KOPT-K1 (cell line): ENCODE measurements at regions not wholly inside any gene's neighbourhood (a gene's known extent, or its start where the extent isn't known, plus 50 kb on each side); places are given as distances from the start of the nearest gene placed in this dataset.

Source experiments
- H3K27ac ChIP-seq: fragments of 200-600 bp; sonication (generic); 2 replicates; pipeline ENCODE4 v1.5.1; 2016; ENCODE audit warnings: antibody characterized with exemption, mild to moderate bottlenecking, low read depth, low read length; ENCODE audit not compliant: poor library complexity, severe bottlenecking
- H3K36me3 ChIP-seq: fragments of 200-600 bp; sonication (generic); 2 replicates; pipeline ENCODE4 v1.5.1; 2017; ENCODE audit warnings: antibody characterized with exemption, mild to moderate bottlenecking, low read length, moderate library complexity; ENCODE audit not compliant: insufficient read depth
- H3K9me3 ChIP-seq: fragments of 200-600 bp; sonication (generic); 2 replicates; pipeline ENCODE4 v1.5.1; 2017; ENCODE audit warnings: antibody characterized with exemption, low read length, mild to moderate bottlenecking; ENCODE audit not compliant: insufficient read depth, poor library complexity, severe bottlenecking

GRCh38 chr19:28492621-28493020 lies 720.3 kb downstream of the UQCRFS1 start:
- Histone ChIP-seq H3K27ac (no peak overlapping the region), H3K9me3 (no peaks in the 10 kb centered on the region), H3K36me3 (no peaks in the 10 kb centered on the region)

- Histone ChIP-seq H3K27ac (no peak overlapping the region), H3K9me3 (no peaks in the 10 kb centered on the region), H3K36me3 (no peaks in the 10 kb centered on the region)
These were observed 720.8 kb downstream of the UQCRFS1 start for GRCh38 chr19:28492201-28492600.

- no peak overlapping the region for H3K27ac ChIP-seq
- no peaks in the 10 kb centered on the region for H3K36me3 ChIP-seq
- no peaks in the 10 kb centered on the region for H3K9me3 ChIP-seq
These were observed 723.2 kb downstream of the UQCRFS1 start for GRCh38 chr19:28489776-28490175.

- Histone ChIP-seq H3K36me3 (no peaks in the 10 kb centered on the region), H3K27ac (no peak overlapping the region)
These were observed 723.8 kb downstream of the UQCRFS1 start for GRCh38 chr19:28489126-28489660.

GRCh38 chr19:28487999-28488398 lies 725.0 kb downstream of the UQCRFS1 start:
- H3K36me3 ChIP-seq = no peaks in the 10 kb centered on the region
- H3K27ac ChIP-seq = no peak overlapping the region
- no peaks in the 10 kb centered on the region for H3K9me3 ChIP-seq

More at GRCh38 chr19:28489126-28489660, 723.8 kb downstream of the UQCRFS1 start:
- H3K9me3 ChIP-seq = no peaks in the 10 kb centered on the region

GRCh38 chr19:28486926-28487325 lies 726.0 kb downstream of the UQCRFS1 start:
- Histone ChIP-seq H3K9me3 (no peaks in the 10 kb centered on the region), H3K36me3 (no peaks in the 10 kb centered on the region), H3K27ac (no peak overlapping the region)

- no peaks in the 10 kb centered on the region for H3K36me3 ChIP-seq
- H3K27ac ChIP-seq = no peak overlapping the region
- H3K9me3 ChIP-seq = no peaks in the 10 kb centered on the region
These were observed 726.5 kb downstream of the UQCRFS1 start for GRCh38 chr19:28486473-28486872.

- H3K36me3 ChIP-seq = no peaks in the 10 kb centered on the region
- no peak overlapping the region for H3K27ac ChIP-seq
- no peaks in the 10 kb centered on the region for H3K9me3 ChIP-seq
These were observed 727.7 kb downstream of the UQCRFS1 start for GRCh38 chr19:28485292-28485691.

GRCh38 chr19:28483197-28483596 lies 729.8 kb downstream of the UQCRFS1 start:
- H3K9me3 ChIP-seq = no peaks in the 10 kb centered on the region
- no peaks in the 10 kb centered on the region for H3K36me3 ChIP-seq
- no peak overlapping the region for H3K27ac ChIP-seq

GRCh38 chr19:28482221-28482620 lies 730.7 kb downstream of the UQCRFS1 start:
- Histone ChIP-seq H3K9me3 (no peaks in the 10 kb centered on the region), H3K27ac (no peak overlapping the region), H3K36me3 (no peaks in the 10 kb centered on the region)

- H3K9me3 ChIP-seq = no peaks in the 10 kb centered on the region
- no peak overlapping the region for H3K27ac ChIP-seq
- no peaks in the 10 kb centered on the region for H3K36me3 ChIP-seq
These were observed 731.3 kb downstream of the UQCRFS1 start for GRCh38 chr19:28481674-28482073.

- Histone ChIP-seq H3K27ac (no peak overlapping the region), H3K36me3 (no peaks in the 10 kb centered on the region), H3K9me3 (no peaks in the 10 kb centered on the region)
These were observed 737.4 kb downstream of the UQCRFS1 start for GRCh38 chr19:28475525-28475924.

GRCh38 chr19:28472843-28473242 lies 740.1 kb downstream of the UQCRFS1 start:
- no peaks in the 10 kb centered on the region for H3K9me3 ChIP-seq
- H3K27ac ChIP-seq = no peak overlapping the region
- no peaks in the 10 kb centered on the region for H3K36me3 ChIP-seq

GRCh38 chr19:28471731-28472510 lies 741.0 kb downstream of the UQCRFS1 start:
- Histone ChIP-seq H3K36me3 (no peaks in the 10 kb centered on the region), H3K27ac (no peak overlapping the region), H3K9me3 (no peaks in the 10 kb centered on the region)

GRCh38 chr19:28469544-28469943 lies 743.4 kb downstream of the UQCRFS1 start:
- Histone ChIP-seq H3K36me3 (no peaks in the 10 kb centered on the region), H3K27ac (no peak overlapping the region)

More at GRCh38 chr19:28469544-28469943, 743.4 kb downstream of the UQCRFS1 start:
- H3K9me3 ChIP-seq = no peaks in the 10 kb centered on the region
